ENCODE measurements at regions not wholly inside any gene's neighbourhood (a gene's known extent, or its start where the extent isn't known, plus 50 kb on each side); places are given as distances from the start of the nearest gene placed in this dataset.

GRCh38 chr4:180169394-180169793 is 2073.8 kb upstream of the TENM3 start:
- Mint-ChIP-seq H3K9me3 (peaks cover 10 to 12% of the 10 kb centered on the region in 2 donors), H3K4me3 (no peak overlapping the region), H3K4me1 (ENCODE audit: low read depth in 2 of 2) (no peaks in the 10 kb centered on the region), H3K27ac (no peak overlapping the region), H3K27me3 (no peaks in the 10 kb centered on the region), H3K36me3 (ENCODE audit: insufficient read depth) (no peaks in the 10 kb centered on the region)
- DNase-seq (no peak), ATAC-seq (replicated peaks) (no peak)

GRCh38 chr4:180169966-180170365 is 2073.2 kb upstream of the TENM3 start:
- Mint-ChIP-seq H3K27me3 (no peaks in the 10 kb centered on the region), H3K27ac (no peak overlapping the region), H3K36me3 (ENCODE audit: insufficient read depth) (no peaks in the 10 kb centered on the region), H3K9me3 (peaks cover 10 to 12% of the 10 kb centered on the region in 2 donors), H3K4me3 (no peak overlapping the region), H3K4me1 (ENCODE audit: low read depth in 2 of 2) (no peaks in the 10 kb centered on the region)
- ATAC-seq (replicated peaks), result no peak
- no peak for DNase-seq

GRCh38 chr4:180179146-180179545 is 2064.1 kb upstream of the TENM3 start:
- H3K27me3 Mint-ChIP-seq, result no peaks in the 10 kb centered on the region
- H3K9me3 Mint-ChIP-seq, result peaks cover 0 to 4% of the 10 kb centered on the region in 2 donors
- H3K4me3 Mint-ChIP-seq, result no peak overlapping the region
- no peak overlapping the region for H3K27ac Mint-ChIP-seq
- DNase-seq (no peak), ATAC-seq (replicated peaks) (no peak)
- no peaks in the 10 kb centered on the region for H3K4me1 Mint-ChIP-seq (ENCODE audit: low read depth in 2 of 2)
- H3K36me3 Mint-ChIP-seq (ENCODE audit: insufficient read depth), result no peaks in the 10 kb centered on the region

GRCh38 chr4:180189666-180190065 is 2053.5 kb upstream of the TENM3 start:
- Mint-ChIP-seq H3K27ac (no peak overlapping the region), H3K9me3 (peaks cover 1 to 12% of the 10 kb centered on the region in 2 donors), H3K4me3 (no peak overlapping the region), H3K36me3 (ENCODE audit: insufficient read depth) (no peaks in the 10 kb centered on the region), H3K27me3 (no peaks in the 10 kb centered on the region), H3K4me1 (ENCODE audit: low read depth in 2 of 2) (no peaks in the 10 kb centered on the region)
- DNase-seq (no peak), ATAC-seq (replicated peaks) (no peak)

- no peaks in the 10 kb centered on the region for H3K27me3 Mint-ChIP-seq
- H3K36me3 Mint-ChIP-seq (ENCODE audit: insufficient read depth), result no peaks in the 10 kb centered on the region
- no peaks in the 10 kb centered on the region for H3K4me1 Mint-ChIP-seq (ENCODE audit: low read depth in 2 of 2)
- H3K9me3 Mint-ChIP-seq, result peaks cover 3 to 19% of the 10 kb centered on the region in 2 donors
- no peak overlapping the region for H3K27ac Mint-ChIP-seq
- no peak overlapping the region for H3K4me3 Mint-ChIP-seq
- DNase-seq, result no peak
- no peak for ATAC-seq (replicated peaks)
These were observed 2052.8 kb upstream of the TENM3 start for GRCh38 chr4:180190382-180190781.

GRCh38 chr4:180197471-180197870 is 2045.7 kb upstream of the TENM3 start:
- Mint-ChIP-seq H3K4me1 (ENCODE audit: low read depth in 2 of 2) (no peaks in the 10 kb centered on the region), H3K27me3 (no peaks in the 10 kb centered on the region), H3K9me3 (peaks cover 3 to 13% of the 10 kb centered on the region in 2 donors), H3K4me3 (no peak overlapping the region), H3K27ac (no peak overlapping the region), H3K36me3 (ENCODE audit: insufficient read depth) (no peaks in the 10 kb centered on the region)
- ATAC-seq (replicated peaks), result no peak
- DNase-seq, result no peak

GRCh38 chr4:180203349-180203748 is 2039.9 kb upstream of the TENM3 start:
- H3K4me3 Mint-ChIP-seq, result no peak overlapping the region
- H3K27ac Mint-ChIP-seq, result no peak overlapping the region
- DNase-seq, result no peak
- H3K27me3 Mint-ChIP-seq, result no peaks in the 10 kb centered on the region
- peaks cover 0 to 12% of the 10 kb centered on the region in 2 donors for H3K9me3 Mint-ChIP-seq
- no peaks in the 10 kb centered on the region for H3K36me3 Mint-ChIP-seq (ENCODE audit: insufficient read depth)
- H3K4me1 Mint-ChIP-seq (ENCODE audit: low read depth in 2 of 2), result no peaks in the 10 kb centered on the region
- no peak for ATAC-seq (replicated peaks)

- H3K4me3 Mint-ChIP-seq, result no peak overlapping the region
- no peak for DNase-seq
- H3K36me3 Mint-ChIP-seq (ENCODE audit: insufficient read depth), result no peaks in the 10 kb centered on the region
- peaks cover 2 to 12% of the 10 kb centered on the region in 2 donors for H3K9me3 Mint-ChIP-seq
- no peak overlapping the region for H3K27ac Mint-ChIP-seq
- ATAC-seq (replicated peaks), result no peak
- H3K4me1 Mint-ChIP-seq (ENCODE audit: low read depth in 2 of 2), result no peaks in the 10 kb centered on the region
- H3K27me3 Mint-ChIP-seq, result no peaks in the 10 kb centered on the region
These were observed 2037.9 kb upstream of the TENM3 start for GRCh38 chr4:180205276-180205675.

GRCh38 chr4:180207921-180208320 is 2035.3 kb upstream of the TENM3 start:
- no peaks in the 10 kb centered on the region for H3K36me3 Mint-ChIP-seq (ENCODE audit: insufficient read depth)
- H3K27me3 Mint-ChIP-seq, result no peaks in the 10 kb centered on the region
- ATAC-seq (replicated peaks) (no peak), DNase-seq (no peak)
- no peak overlapping the region for H3K4me3 Mint-ChIP-seq
- H3K4me1 Mint-ChIP-seq (ENCODE audit: low read depth in 2 of 2), result no peaks in the 10 kb centered on the region
- peaks cover 5 to 19% of the 10 kb centered on the region in 2 donors for H3K9me3 Mint-ChIP-seq
- H3K27ac Mint-ChIP-seq, result no peak overlapping the region

GRCh38 chr4:180217070-180217469 is 2026.1 kb upstream of the TENM3 start:
- Mint-ChIP-seq H3K9me3 (peaks cover 14 to 17% of the 10 kb centered on the region in 2 donors), H3K4me1 (ENCODE audit: low read depth in 2 of 2) (no peaks in the 10 kb centered on the region)

GRCh38 chr4:180219080-180219479 is 2024.1 kb upstream of the TENM3 start:
- Mint-ChIP-seq H3K36me3 (ENCODE audit: insufficient read depth) (no peaks in the 10 kb centered on the region), H3K27me3 (no peaks in the 10 kb centered on the region)

More at GRCh38 chr4:180217070-180217469, 2026.1 kb upstream of the TENM3 start:
- Mint-ChIP-seq H3K27me3 (no peaks in the 10 kb centered on the region), H3K36me3 (ENCODE audit: insufficient read depth) (no peaks in the 10 kb centered on the region), H3K4me3 (no peak overlapping the region), H3K27ac (no peak overlapping the region)
- DNase-seq (no peak), ATAC-seq (replicated peaks) (no peak)

GRCh38 chr4:180225977-180226376 is 2017.2 kb upstream of the TENM3 start:
- peaks cover 9 to 13% of the 10 kb centered on the region in 2 donors for H3K9me3 Mint-ChIP-seq
- H3K36me3 Mint-ChIP-seq (ENCODE audit: insufficient read depth), result no peaks in the 10 kb centered on the region
- no peaks in the 10 kb centered on the region for H3K4me1 Mint-ChIP-seq (ENCODE audit: low read depth in 2 of 2)
- H3K27ac Mint-ChIP-seq, result no peak overlapping the region
- no peaks in the 10 kb centered on the region for H3K27me3 Mint-ChIP-seq
- ATAC-seq (replicated peaks) (no peak), DNase-seq (no peak)
- H3K4me3 Mint-ChIP-seq, result no peak overlapping the region

More at GRCh38 chr4:180219080-180219479, 2024.1 kb upstream of the TENM3 start:
- no peak overlapping the region for H3K27ac Mint-ChIP-seq
- ATAC-seq (replicated peaks) (no peak), DNase-seq (no peak)
- no peaks in the 10 kb centered on the region for H3K4me1 Mint-ChIP-seq (ENCODE audit: low read depth in 2 of 2)
- H3K9me3 Mint-ChIP-seq, result peaks cover 18 to 24% of the 10 kb centered on the region in 2 donors
- H3K4me3 Mint-ChIP-seq, result no peak overlapping the region

- peaks cover 2 to 16% of the 10 kb centered on the region in 2 donors for H3K9me3 Mint-ChIP-seq
- ATAC-seq (replicated peaks), result no peak
- no peak overlapping the region for H3K27ac Mint-ChIP-seq
- no peak for DNase-seq
- H3K4me3 Mint-ChIP-seq, result no peak overlapping the region
- H3K4me1 Mint-ChIP-seq (ENCODE audit: low read depth in 2 of 2), result no peaks in the 10 kb centered on the region
- no peaks in the 10 kb centered on the region for H3K27me3 Mint-ChIP-seq
- no peaks in the 10 kb centered on the region for H3K36me3 Mint-ChIP-seq (ENCODE audit: insufficient read depth)
These were observed 2008.5 kb upstream of the TENM3 start for GRCh38 chr4:180234730-180235129.

- no peak for ATAC-seq (replicated peaks)
- Mint-ChIP-seq H3K27ac (no peak overlapping the region), H3K27me3 (no peaks in the 10 kb centered on the region)
These were observed 2002.5 kb upstream of the TENM3 start for GRCh38 chr4:180240670-180241069.

GRCh38 chr4:180253419-180253818 is 1989.8 kb upstream of the TENM3 start:
- H3K36me3 Mint-ChIP-seq (ENCODE audit: insufficient read depth), result no peaks in the 10 kb centered on the region
- no peaks in the 10 kb centered on the region for H3K4me1 Mint-ChIP-seq (ENCODE audit: low read depth in 2 of 2)
- no peak overlapping the region for H3K27ac Mint-ChIP-seq
- DNase-seq, result no peak
- H3K9me3 Mint-ChIP-seq, result no peaks in the 10 kb centered on the region
- no peak overlapping the region for H3K4me3 Mint-ChIP-seq
- ATAC-seq (replicated peaks), result no peak
- no peaks in the 10 kb centered on the region for H3K27me3 Mint-ChIP-seq

More at GRCh38 chr4:180240670-180241069, 2002.5 kb upstream of the TENM3 start:
- no peaks in the 10 kb centered on the region for H3K36me3 Mint-ChIP-seq (ENCODE audit: insufficient read depth)
- H3K9me3 Mint-ChIP-seq, result peaks cover 4 to 21% of the 10 kb centered on the region in 2 donors
- no peak overlapping the region for H3K4me3 Mint-ChIP-seq
- no peaks in the 10 kb centered on the region for H3K4me1 Mint-ChIP-seq (ENCODE audit: low read depth in 2 of 2)
- DNase-seq, result no peak

All from effector memory CD8-positive, alpha-beta T cell (primary cell).